ENCODE measurements at regions not wholly inside any gene's neighbourhood (a gene's known extent, or its start where the extent isn't known, plus 50 kb on each side); places are given as distances from the start of the nearest gene placed in this dataset.
"Not testable (repeated sequence)": the region's sequence is repeated elsewhere in the genome, so short reads cannot be mapped to it uniquely, and the experiment has no call there.

- not testable (repeated sequence) for DNase-seq
These were observed 212.3 kb upstream of the LRRC61 start for GRCh38 chr7:150110882-150111281.

GRCh38 chr7:150111373-150112139, 211.6 kb upstream of the LRRC61 start:
- not testable (repeated sequence) for DNase-seq

- DNase-seq, result not testable (repeated sequence)
These were observed 209.9 kb upstream of the LRRC61 start for GRCh38 chr7:150113301-150113700.

GRCh38 chr7:150114591-150114990, 208.6 kb upstream of the LRRC61 start:
- DNase-seq, result not testable (repeated sequence)

DNA sequence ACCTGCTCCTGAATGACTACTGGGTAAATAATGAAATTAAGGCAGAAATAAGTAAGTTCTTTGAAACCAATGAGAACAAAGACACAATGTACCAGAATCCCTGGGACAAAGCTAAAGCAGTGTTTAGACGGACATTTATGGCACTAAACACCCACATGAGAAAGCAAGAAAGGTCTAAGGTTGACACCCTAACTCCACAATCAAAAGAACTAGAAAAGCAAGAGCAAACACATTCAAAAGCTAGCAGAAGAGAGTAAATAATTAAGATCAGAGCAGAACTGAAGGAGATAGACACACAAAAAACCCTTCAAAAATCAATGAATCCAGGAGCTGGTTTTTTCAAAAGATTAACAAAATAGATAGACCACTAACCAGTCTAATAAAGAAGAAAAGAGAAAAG, 203.2 kb upstream of the LRRC61 start:
- not testable (repeated sequence) for DNase-seq

DNA sequence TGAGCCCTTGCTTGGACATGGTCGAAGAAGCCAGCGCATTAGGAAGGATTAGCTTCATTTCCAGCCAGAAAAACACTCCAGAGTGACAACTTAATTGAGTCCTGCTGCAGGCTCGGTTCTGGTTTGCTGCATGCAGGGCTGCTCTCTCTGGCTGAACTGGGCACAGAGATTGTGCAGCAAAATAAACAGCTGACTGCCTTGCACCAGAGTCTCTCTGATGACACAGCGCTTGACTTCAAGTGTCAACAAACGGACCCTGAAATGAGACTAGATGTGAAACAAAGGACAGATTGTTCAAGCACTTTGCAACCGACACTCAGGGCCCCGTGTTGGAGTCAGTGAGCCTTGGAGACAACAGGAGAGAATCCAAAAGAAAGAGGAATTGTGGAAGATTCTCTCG, 197.3 kb upstream of the LRRC61 start:
- DNase-seq, result not testable (repeated sequence)

DNA sequence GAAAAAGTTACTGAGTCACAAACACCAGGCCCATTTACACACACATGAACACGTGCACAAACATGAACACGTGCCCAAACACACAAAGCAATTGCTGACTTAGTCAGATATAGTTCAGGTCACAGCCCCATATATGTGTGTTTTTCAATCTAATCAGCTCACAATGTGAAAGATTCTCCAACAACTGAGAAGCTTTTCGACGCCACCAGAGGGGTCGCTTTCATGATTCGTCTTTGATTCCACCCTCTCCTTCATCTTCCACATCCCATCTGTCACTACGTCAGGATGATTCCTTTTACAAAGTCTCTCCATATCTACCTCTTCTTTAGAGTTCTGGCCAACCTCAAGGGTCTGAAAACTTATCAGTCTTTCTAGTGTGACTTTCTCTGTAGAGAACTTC, 188.7 kb upstream of the LRRC61 start:
- DNase-seq, result not testable (repeated sequence)

- not testable (repeated sequence) for DNase-seq
These were observed 187.4 kb upstream of the LRRC61 start for GRCh38 chr7:150135620-150136190.

DNA sequence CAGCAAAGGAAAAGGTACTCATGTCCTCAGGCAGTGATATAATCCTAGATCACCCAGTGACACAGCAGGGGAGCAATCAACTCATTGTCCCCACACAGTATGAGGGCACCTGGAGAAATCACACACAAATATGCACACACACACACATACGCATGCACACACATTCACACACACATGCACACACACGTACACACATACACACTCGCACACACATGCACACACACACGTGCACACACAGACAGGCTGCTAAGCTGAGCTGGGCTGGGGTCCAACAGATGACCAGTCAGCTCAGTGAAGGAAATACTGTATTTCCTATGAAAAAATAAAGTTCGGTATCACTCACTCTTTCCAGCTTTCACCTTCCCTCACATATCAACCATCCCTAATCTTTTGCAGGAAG, 183.3 kb upstream of the LRRC61 start:
- DNase-seq, result not testable (repeated sequence)

GRCh38 chr7:150141525-150142345, 181.4 kb upstream of the LRRC61 start:
- not testable (repeated sequence) for DNase-seq

GRCh38 chr7:150146124-150146523, 177.0 kb upstream of the LRRC61 start:
- DNase-seq, result not testable (repeated sequence)

- DNase-seq, result not testable (repeated sequence)
These were observed 175.6 kb upstream of the LRRC61 start for GRCh38 chr7:150147524-150147923.

DNA sequence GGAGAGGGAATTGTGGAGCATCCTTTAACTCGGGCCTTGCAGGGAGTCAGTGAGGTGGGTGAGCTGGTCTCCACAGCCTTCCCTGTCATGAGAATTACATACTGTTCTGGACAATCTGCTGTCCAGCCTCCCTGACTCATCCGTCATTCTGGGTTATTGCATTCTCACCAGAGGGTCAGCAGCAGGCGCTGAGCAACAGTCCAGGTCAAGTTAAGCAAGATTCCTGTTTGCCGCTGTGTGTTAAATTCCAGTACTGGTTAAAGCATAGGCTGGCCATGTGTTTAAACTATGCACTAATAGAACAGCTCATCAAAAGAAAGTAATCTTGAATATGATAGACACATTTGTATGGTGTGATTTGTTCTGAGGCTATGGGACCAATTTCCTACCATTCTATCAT, 167.1 kb upstream of the LRRC61 start:
- not testable (repeated sequence) for DNase-seq

DNA sequence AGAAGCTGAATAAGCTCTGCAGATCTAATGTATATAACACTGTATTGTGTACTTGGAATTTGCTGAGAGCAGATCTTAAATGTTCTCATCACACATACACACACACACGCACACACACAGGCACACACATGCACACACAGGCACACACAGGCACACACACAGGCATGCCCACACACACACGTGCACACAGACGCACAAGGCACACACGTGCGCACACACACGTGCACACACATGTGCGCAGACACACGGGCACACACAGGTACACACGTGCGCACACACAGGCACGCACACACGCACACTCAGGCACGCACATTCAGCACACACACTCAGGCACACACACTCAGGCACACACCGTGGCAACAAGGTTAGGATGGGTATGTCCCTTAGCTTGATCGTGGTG, 164.5 kb upstream of the LRRC61 start:
- DNase-seq, result not testable (repeated sequence)

GRCh38 chr7:150169515-150169914, 153.6 kb upstream of the LRRC61 start:
- DNase-seq, result not testable (repeated sequence)

GRCh38 chr7:150169943-150170490, 153.1 kb upstream of the LRRC61 start:
- not testable (repeated sequence) for DNase-seq

GRCh38 chr7:150183602-150184001, 139.6 kb upstream of the LRRC61 start:
- not testable (repeated sequence) for DNase-seq

DNA sequence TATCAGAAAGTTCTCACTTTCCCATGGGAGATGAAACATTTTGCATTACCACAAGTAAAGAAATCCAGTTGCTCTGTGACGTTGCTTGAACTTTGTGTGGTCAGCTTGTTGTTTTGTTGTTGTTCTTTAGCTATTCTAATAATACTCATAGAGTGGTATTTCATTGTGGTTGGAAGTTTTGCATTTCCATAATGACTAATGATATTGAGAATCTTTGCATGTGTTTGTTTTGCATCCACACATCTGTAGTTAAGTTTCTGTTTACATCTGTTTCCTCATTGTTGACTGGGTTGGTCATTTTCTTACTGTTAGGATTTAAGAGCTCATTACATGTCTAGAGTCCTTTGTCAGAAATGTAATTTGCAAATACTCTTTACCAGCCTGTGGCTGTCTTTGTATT, 133.2 kb upstream of the LRRC61 start:
- not testable (repeated sequence) for DNase-seq

GRCh38 chr7:150192541-150192940, 130.6 kb upstream of the LRRC61 start:
- DNase-seq, result not testable (repeated sequence)

DNA sequence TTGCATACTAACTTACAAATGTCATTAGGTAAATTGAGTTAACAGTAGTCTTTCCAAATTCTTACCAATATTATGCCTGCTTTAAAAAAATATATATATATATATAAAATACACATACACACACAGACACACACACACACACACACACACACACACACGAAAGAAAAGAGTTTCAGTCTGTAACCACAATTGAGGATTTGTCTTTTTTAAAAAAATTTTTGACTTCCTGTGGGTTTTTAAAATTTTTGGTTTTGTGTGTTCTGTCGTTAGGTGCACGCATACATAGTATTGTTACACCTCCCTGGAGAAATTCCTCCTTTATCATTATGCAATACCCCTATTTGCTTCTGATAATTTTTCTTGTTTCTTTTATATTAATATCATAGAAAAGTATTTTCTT, 129.3 kb upstream of the LRRC61 start:
- DNase-seq, result not testable (repeated sequence)
